Epithelial cell of esophagus (primary cell): ENCODE measurements at regions not wholly inside any gene's neighbourhood (a gene's known extent, or its start where the extent isn't known, plus 50 kb on each side); places are given as distances from the start of the nearest gene placed in this dataset.

ENCODE experiments used
- DNase-seq: peaks from one replicate; pipeline ENCODE4 v3.0.0; 2010; ENCODE audit warnings: low read depth
- H3K4me3 ChIP-seq: 2 replicates; pipeline ENCODE4 v1.5.1; 2011; ENCODE audit warnings: mild to moderate bottlenecking, low read length, control low read depth
- TF ChIP-seq, protein P1 (sequence below): IDR thresholded peaks from 2 replicates; pipeline ENCODE4 v1.5.1; 2011; ENCODE audit warnings: low read depth, mild to moderate bottlenecking, low read length, control low read depth, inconsistent platforms; ENCODE audit not compliant: insufficient read depth; ENCODE audit errors: missing control alignments

- no peak for DNase-seq
- TF ChIP-seq, protein P1, sequence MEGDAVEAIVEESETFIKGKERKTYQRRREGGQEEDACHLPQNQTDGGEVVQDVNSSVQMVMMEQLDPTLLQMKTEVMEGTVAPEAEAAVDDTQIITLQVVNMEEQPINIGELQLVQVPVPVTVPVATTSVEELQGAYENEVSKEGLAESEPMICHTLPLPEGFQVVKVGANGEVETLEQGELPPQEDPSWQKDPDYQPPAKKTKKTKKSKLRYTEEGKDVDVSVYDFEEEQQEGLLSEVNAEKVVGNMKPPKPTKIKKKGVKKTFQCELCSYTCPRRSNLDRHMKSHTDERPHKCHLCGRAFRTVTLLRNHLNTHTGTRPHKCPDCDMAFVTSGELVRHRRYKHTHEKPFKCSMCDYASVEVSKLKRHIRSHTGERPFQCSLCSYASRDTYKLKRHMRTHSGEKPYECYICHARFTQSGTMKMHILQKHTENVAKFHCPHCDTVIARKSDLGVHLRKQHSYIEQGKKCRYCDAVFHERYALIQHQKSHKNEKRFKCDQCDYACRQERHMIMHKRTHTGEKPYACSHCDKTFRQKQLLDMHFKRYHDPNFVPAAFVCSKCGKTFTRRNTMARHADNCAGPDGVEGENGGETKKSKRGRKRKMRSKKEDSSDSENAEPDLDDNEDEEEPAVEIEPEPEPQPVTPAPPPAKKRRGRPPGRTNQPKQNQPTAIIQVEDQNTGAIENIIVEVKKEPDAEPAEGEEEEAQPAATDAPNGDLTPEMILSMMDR = no peak
- H3K4me3 ChIP-seq = no peak overlapping the region
Measured at GRCh38 chr6:22621701-22622100, 52.3 kb downstream of the HDGFL1 start.

DNA sequence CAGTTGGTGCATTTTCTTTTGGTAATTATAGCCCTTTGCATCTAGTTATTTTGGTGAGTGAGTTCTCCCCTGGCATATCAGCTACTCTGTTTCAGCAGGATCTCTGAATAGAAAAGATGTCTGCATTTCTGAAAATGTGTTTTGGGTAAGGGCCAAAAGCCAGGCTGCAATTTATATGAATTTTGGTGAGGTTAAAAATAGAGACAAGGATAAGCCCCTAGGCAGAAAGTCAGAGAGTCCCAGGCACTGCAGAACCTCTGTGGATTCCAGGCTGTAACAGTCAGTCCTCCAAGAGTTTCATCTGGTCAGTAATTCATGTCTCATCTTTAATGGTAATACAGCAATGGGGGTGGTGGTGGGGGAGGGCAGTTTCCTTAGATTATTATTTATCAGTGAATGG lies 53.0 kb downstream of the HDGFL1 start:
- DNase-seq = no peak
- H3K4me3 ChIP-seq = no peak overlapping the region
- TF ChIP-seq, protein P1 = no peak

- H3K4me3 ChIP-seq = no peak overlapping the region
- TF ChIP-seq, protein P1 = no peak
- DNase-seq = no peak
Measured at GRCh38 chr6:22622813-22623212, 53.4 kb downstream of the HDGFL1 start.

- DNase-seq = no peak
- H3K4me3 ChIP-seq = no peak overlapping the region
- TF ChIP-seq, protein P1 = no peak
Measured at GRCh38 chr6:22627644-22628043, 58.3 kb downstream of the HDGFL1 start.

DNA sequence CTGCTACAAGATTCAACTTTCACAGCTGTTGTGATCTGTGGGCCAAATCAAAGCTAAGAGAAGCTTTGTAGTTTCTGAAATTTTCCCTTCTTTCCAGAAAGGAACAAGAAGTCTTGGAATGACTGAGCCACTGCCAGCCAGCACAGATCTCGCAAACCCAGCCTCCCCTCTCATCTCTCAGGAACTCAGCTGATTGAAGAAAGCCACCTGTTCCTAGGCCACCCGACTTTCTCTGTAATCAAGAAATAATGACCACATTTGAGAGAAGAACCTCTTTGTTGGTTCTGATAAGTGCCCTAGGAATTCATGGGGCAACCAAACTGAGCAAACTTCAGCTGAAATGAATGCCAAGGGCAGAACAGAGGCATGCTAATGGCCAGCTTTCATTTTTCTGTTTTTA lies 61.7 kb downstream of the HDGFL1 start:
- H3K4me3 ChIP-seq = no peak overlapping the region
- TF ChIP-seq, protein P1 = no peak
- no peak for DNase-seq

GRCh38 chr6:22632581-22633145 lies 63.3 kb downstream of the HDGFL1 start:
- TF ChIP-seq, protein P1 = no peak
- DNase-seq = no peak
- H3K4me3 ChIP-seq = no peak overlapping the region

GRCh38 chr6:22636452-22636851 lies 67.1 kb downstream of the HDGFL1 start:
- DNase-seq = no peak
- H3K4me3 ChIP-seq = no peak overlapping the region
- TF ChIP-seq, protein P1 = no peak
